ENCODE measurements at regions not wholly inside any gene's neighbourhood (a gene's known extent, or its start where the extent isn't known, plus 50 kb on each side); places are given as distances from the start of the nearest gene placed in this dataset.

GRCh38 chr7:16989811-16990413 lies 108.1 kb upstream of the AGR3 start:
- H3K27me3 ChIP-seq (ENCODE audit: insufficient read depth, low read length), result no peaks in the 10 kb centered on the region
- H3K4me3 ChIP-seq (ENCODE audit: low read depth, low read length, poor library complexity, severe bottlenecking), result no peak overlapping the region
- no peak overlapping the region for H3K27ac ChIP-seq (ENCODE audit: low read depth, low read length, poor library complexity, severe bottlenecking)
- no peaks in the 10 kb centered on the region for H3K9me3 ChIP-seq (ENCODE audit: low read length)
- no peaks in the 10 kb centered on the region for H4K20me1 ChIP-seq (ENCODE audit: insufficient read depth, low read length)
- no peaks in the 10 kb centered on the region for H3K4me1 ChIP-seq (ENCODE audit: insufficient read depth, low read length, severe bottlenecking)
- no peaks in the 10 kb centered on the region for H3K36me3 ChIP-seq (ENCODE audit: insufficient read depth, low read length)
- no peaks in the 10 kb centered on the region for H3F3A ChIP-seq (ENCODE audit: insufficient read depth, low read length)
- H3K9me2 ChIP-seq (ENCODE audit: low read depth, low read length), result no peaks in the 10 kb centered on the region
- no peak for TF ChIP-seq EZH2 (IDR thresholded peaks at IDR 0.05; ENCODE audit: borderline replicate concordance, low read length)
- TF ChIP-seq, protein P1, sequence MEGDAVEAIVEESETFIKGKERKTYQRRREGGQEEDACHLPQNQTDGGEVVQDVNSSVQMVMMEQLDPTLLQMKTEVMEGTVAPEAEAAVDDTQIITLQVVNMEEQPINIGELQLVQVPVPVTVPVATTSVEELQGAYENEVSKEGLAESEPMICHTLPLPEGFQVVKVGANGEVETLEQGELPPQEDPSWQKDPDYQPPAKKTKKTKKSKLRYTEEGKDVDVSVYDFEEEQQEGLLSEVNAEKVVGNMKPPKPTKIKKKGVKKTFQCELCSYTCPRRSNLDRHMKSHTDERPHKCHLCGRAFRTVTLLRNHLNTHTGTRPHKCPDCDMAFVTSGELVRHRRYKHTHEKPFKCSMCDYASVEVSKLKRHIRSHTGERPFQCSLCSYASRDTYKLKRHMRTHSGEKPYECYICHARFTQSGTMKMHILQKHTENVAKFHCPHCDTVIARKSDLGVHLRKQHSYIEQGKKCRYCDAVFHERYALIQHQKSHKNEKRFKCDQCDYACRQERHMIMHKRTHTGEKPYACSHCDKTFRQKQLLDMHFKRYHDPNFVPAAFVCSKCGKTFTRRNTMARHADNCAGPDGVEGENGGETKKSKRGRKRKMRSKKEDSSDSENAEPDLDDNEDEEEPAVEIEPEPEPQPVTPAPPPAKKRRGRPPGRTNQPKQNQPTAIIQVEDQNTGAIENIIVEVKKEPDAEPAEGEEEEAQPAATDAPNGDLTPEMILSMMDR (IDR thresholded peaks at IDR 0.05; ENCODE audit: low read length), result no peak
- H3K9ac ChIP-seq (ENCODE audit: low read length), result no peak overlapping the region
- no peak overlapping the region for H3K4me2 ChIP-seq (ENCODE audit: low read length)
- no peak overlapping the region for H2AFZ ChIP-seq (ENCODE audit: low read length)
- H3K79me2 ChIP-seq (ENCODE audit: insufficient read depth, low read length), result no peaks in the 10 kb centered on the region

DNA sequence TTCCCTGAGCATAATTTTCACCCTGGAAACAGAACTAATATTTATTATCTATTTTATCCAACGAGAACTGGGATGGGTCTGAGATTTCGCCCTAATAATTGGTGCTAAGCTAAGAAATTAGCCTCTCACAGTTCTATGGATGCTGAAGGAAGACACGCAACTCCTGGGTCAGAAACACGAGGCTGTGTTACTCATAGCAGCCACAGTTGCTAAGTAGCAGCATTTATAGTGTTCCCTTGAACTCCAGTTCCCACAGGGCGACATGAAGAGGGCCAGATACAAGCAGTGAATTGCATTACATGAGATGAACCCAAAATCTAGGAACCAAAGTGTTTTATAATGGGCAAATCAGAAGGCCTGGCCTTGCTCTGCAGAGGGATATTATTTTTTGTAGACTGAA lies 109.8 kb upstream of the AGR3 start:
- H3K36me3 ChIP-seq (ENCODE audit: insufficient read depth, low read length), result no peaks in the 10 kb centered on the region
- H3K9me3 ChIP-seq (ENCODE audit: low read length), result no peaks in the 10 kb centered on the region
- no peak overlapping the region for H2AFZ ChIP-seq (ENCODE audit: low read length)
- H4K20me1 ChIP-seq (ENCODE audit: insufficient read depth, low read length), result no peaks in the 10 kb centered on the region
- H3K27ac ChIP-seq (ENCODE audit: low read depth, low read length, poor library complexity, severe bottlenecking), result no peak overlapping the region
- H3K4me3 ChIP-seq (ENCODE audit: low read depth, low read length, poor library complexity, severe bottlenecking), result no peak overlapping the region
- no peaks in the 10 kb centered on the region for H3K4me1 ChIP-seq (ENCODE audit: insufficient read depth, low read length, severe bottlenecking)
- no peaks in the 10 kb centered on the region for H3F3A ChIP-seq (ENCODE audit: insufficient read depth, low read length)
- H3K9me2 ChIP-seq (ENCODE audit: low read depth, low read length), result no peaks in the 10 kb centered on the region
- TF ChIP-seq, protein P1 (IDR thresholded peaks at IDR 0.05; ENCODE audit: low read length), result no peak
- no peak for TF ChIP-seq EZH2 (IDR thresholded peaks at IDR 0.05; ENCODE audit: borderline replicate concordance, low read length)
- no peaks in the 10 kb centered on the region for H3K27me3 ChIP-seq (ENCODE audit: insufficient read depth, low read length)
- H3K4me2 ChIP-seq (ENCODE audit: low read length), result no peak overlapping the region
- H3K9ac ChIP-seq (ENCODE audit: low read length), result no peak overlapping the region
- no peaks in the 10 kb centered on the region for H3K79me2 ChIP-seq (ENCODE audit: insufficient read depth, low read length)

GRCh38 chr7:16993543-16993942 lies 111.8 kb upstream of the AGR3 start:
- TF ChIP-seq EZH2 (IDR thresholded peaks at IDR 0.05; ENCODE audit: borderline replicate concordance, low read length), result no peak
- TF ChIP-seq, protein P1 (IDR thresholded peaks at IDR 0.05; ENCODE audit: low read length), result no peak
- no peaks in the 10 kb centered on the region for H3K27me3 ChIP-seq (ENCODE audit: insufficient read depth, low read length)
- H3K4me2 ChIP-seq (ENCODE audit: low read length), result no peak overlapping the region
- no peak overlapping the region for H3K27ac ChIP-seq (ENCODE audit: low read depth, low read length, poor library complexity, severe bottlenecking)
- H3K36me3 ChIP-seq (ENCODE audit: insufficient read depth, low read length), result no peaks in the 10 kb centered on the region
- no peaks in the 10 kb centered on the region for H3K4me1 ChIP-seq (ENCODE audit: insufficient read depth, low read length, severe bottlenecking)
- no peaks in the 10 kb centered on the region for H3K79me2 ChIP-seq (ENCODE audit: insufficient read depth, low read length)
- H2AFZ ChIP-seq (ENCODE audit: low read length), result no peak overlapping the region
- no peaks in the 10 kb centered on the region for H4K20me1 ChIP-seq (ENCODE audit: insufficient read depth, low read length)
- H3F3A ChIP-seq (ENCODE audit: insufficient read depth, low read length), result no peaks in the 10 kb centered on the region
- H3K9me2 ChIP-seq (ENCODE audit: low read depth, low read length), result no peaks in the 10 kb centered on the region
- H3K9ac ChIP-seq (ENCODE audit: low read length), result no peak overlapping the region
- no peaks in the 10 kb centered on the region for H3K9me3 ChIP-seq (ENCODE audit: low read length)
- no peak overlapping the region for H3K4me3 ChIP-seq (ENCODE audit: low read depth, low read length, poor library complexity, severe bottlenecking)
